Stimulated activated CD8-positive, alpha-beta memory T cell treated with anti-CD3 and anti-CD28 coated beads, Interleukin-12 subunit alpha, Interleukin-12 subunit beta, amount 100 ng/mL, for 4 hours (primary cell): ENCODE measurements at regions not wholly inside any gene's neighbourhood (a gene's known extent, or its start where the extent isn't known, plus 50 kb on each side); places are given as distances from the start of the nearest gene placed in this dataset.
"Not testable (repeated sequence)": the region's sequence is repeated elsewhere in the genome, so short reads cannot be mapped to it uniquely, and the experiment has no call there.

Experiments
- DNase-seq: peaks from one replicate; pipeline ENCODE4 v3.0.0-alpha.2; 2020; ENCODE audit warnings: low read depth

- not testable (repeated sequence) for DNase-seq
Observed at GRCh38 chr15:84421513-84422181, 179.2 kb upstream of the ZSCAN2 start.

- not testable (repeated sequence) for DNase-seq
Observed at GRCh38 chr15:84425327-84425726, 175.5 kb upstream of the ZSCAN2 start.

- DNase-seq: not testable (repeated sequence)
Observed at GRCh38 chr15:84473305-84473877, 127.4 kb upstream of the ZSCAN2 start.

- not testable (repeated sequence) for DNase-seq
Observed at GRCh38 chr15:84476364-84477033, 124.3 kb upstream of the ZSCAN2 start.

- DNase-seq: not testable (repeated sequence)
Observed at GRCh38 chr15:84477550-84477949, 123.3 kb upstream of the ZSCAN2 start.

GRCh38 chr15:84480174-84480681 lies 120.6 kb upstream of the ZSCAN2 start:
- not testable (repeated sequence) for DNase-seq

- DNase-seq: not testable (repeated sequence)
Observed at GRCh38 chr15:84483859-84484258, 117.0 kb upstream of the ZSCAN2 start.

- peak; percentile 31 for DNase-seq
Observed at GRCh38 chr15:84500165-84500889, 100.5 kb upstream of the ZSCAN2 start.

GRCh38 chr15:84503101-84503500 lies 97.7 kb upstream of the ZSCAN2 start:
- not testable (repeated sequence) for DNase-seq

- DNase-seq: not testable (repeated sequence)
Observed at GRCh38 chr15:84505552-84505951, 95.3 kb upstream of the ZSCAN2 start.

- not testable (repeated sequence) for DNase-seq
Observed at GRCh38 chr15:84512324-84512723, 88.5 kb upstream of the ZSCAN2 start.

GRCh38 chr15:84516773-84517172 lies 84.0 kb upstream of the ZSCAN2 start:
- not testable (repeated sequence) for DNase-seq

- not testable (repeated sequence) for DNase-seq
Observed at GRCh38 chr15:84525491-84526344, 75.1 kb upstream of the ZSCAN2 start.

- not testable (repeated sequence) for DNase-seq
Observed at GRCh38 chr15:84530751-84531150, 70.1 kb upstream of the ZSCAN2 start.

GRCh38 chr15:84531223-84531622 lies 69.6 kb upstream of the ZSCAN2 start:
- not testable (repeated sequence) for DNase-seq

- DNase-seq: not testable (repeated sequence)
Observed at GRCh38 chr15:84531709-84532367, 69.0 kb upstream of the ZSCAN2 start.

GRCh38 chr15:84533705-84534104 lies 67.1 kb upstream of the ZSCAN2 start:
- DNase-seq: not testable (repeated sequence)

- DNase-seq: not testable (repeated sequence)
Observed at GRCh38 chr15:84534561-84535235, 66.1 kb upstream of the ZSCAN2 start.

- DNase-seq: not testable (repeated sequence)
Observed at GRCh38 chr15:84536181-84536580, 64.6 kb upstream of the ZSCAN2 start.

- not testable (repeated sequence) for DNase-seq
Observed at GRCh38 chr15:84544586-84544985, 56.2 kb upstream of the ZSCAN2 start.
